Lower leg skin (tissue), 4 donors: ENCODE measurements at regions not wholly inside any gene's neighbourhood (a gene's known extent, or its start where the extent isn't known, plus 50 kb on each side); places are given as distances from the start of the nearest gene placed in this dataset.

Experiments used
- DNase-seq, 2 donors: peaks; one replicate each; pipeline ENCODE4 v3.0.0-alpha.2; 2019; ENCODE audit warnings: low spot score in 2 of 2
- H3K4me3 ChIP-seq: fragments of 200-600 bp; sonication (generic); 2 replicates; pipeline ENCODE4 v1.5.1; 2017; ENCODE audit warnings: mild to moderate bottlenecking, low read depth; ENCODE audit not compliant: poor library complexity, severe bottlenecking
- POLR2A ChIP-seq, 2 donors: fragments of 450-650 bp; IDR thresholded peaks; one replicate each; pipeline ENCODE4 v1.6.1; 2016 to 2017; ENCODE audit warnings: antibody characterized with exemption in 2 of 2, mild to moderate bottlenecking in 1 of 2, moderate library complexity in 1 of 2
- WGBS, 2 donors: methylation state at CpG; one replicate each; pipeline ENCODE4 v1.1.5; 2018; 5-methylcytosine and 5-hydroxymethylcytosine counted together
- intact Hi-C: fragments of 100-400 bp; cut with DNase I; formaldehyde crosslinking; loops from one replicate; pipeline ENCODE4 v1.15.0; 2023; ENCODE audit warnings: low total_unique reads
- TF ChIP-seq, protein P1 (sequence below), 3 donors: fragments of 450-650 bp; IDR thresholded peaks; one replicate each; pipeline ENCODE4 v1.5.1; 2016; ENCODE audit warnings: antibody characterized with exemption in 3 of 3, mild to moderate bottlenecking in 3 of 3, moderate library complexity in 2 of 3

DNA sequence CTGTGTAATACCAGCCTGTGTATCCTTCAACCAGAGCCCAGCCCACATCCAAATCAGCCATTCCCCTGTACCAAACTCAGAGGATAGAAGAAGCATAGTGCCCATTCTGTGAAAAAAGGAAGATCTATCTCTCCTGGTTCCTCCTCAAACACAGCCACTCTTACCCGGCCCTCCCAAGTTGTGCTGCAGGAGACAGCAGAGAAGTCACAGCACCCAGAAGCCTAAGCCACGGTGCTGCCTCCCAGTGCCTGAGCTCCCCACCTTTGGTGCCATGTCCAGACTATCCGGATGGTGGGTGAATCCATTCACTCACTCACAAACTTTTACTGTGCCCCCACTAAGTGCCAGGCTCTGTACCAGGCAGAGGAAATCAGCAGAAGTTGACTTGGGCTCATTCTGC lies 166.0 kb upstream of the ZMIZ1 start:
- H3K4me3 ChIP-seq, result no peak overlapping the region
- peak in 1 of 2 donors; percentile 64 for DNase-seq
- WGBS, 2 donors, result 87 to 88% methylated on average over 3 of the region's 3 CpGs
- intact Hi-C loops, result no loop called here
- TF ChIP-seq POLR2A (IDR thresholded peaks at IDR 0.05), result no peak

DNA sequence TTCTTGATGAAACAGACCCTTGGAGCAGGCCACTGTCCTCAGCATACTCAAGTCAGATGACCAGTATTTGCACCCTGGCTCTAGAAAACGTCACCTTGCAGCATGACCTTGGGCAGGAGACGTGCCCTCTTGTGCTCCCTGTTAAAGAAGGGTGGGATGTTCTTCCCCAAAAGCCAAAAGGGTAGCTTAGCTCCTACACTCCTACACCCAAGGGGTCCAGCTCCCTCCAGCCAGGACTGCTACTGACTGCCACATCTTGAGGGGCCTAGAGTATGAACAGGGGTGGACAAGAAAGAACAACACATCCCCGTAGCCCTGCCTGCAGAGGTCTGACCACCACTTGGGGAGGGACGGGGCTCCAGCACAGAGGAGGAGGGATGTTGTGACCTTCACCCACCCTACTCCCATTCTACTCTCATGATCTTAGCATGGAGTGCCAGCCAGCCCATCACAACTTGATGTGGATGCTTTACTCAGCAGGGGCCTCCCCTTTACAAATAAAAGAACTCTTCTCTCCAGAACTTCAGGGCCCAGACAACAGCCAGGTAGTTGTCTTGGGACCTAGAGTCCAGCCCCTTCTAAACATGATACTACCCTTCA lies 165.3 kb upstream of the ZMIZ1 start:
- WGBS, 2 donors, result 72 to 97% methylated on average over 4 of the region's 4 CpGs
- intact Hi-C loops, result no loop called here
- peak; percentile 6 to 62 for DNase-seq

GRCh38 chr10:78904196-78904595 lies 164.6 kb upstream of the ZMIZ1 start:
- WGBS, 2 donors, result 97 to 98% methylated on average over 5 of the region's 5 CpGs
- intact Hi-C loops, result no loop called here
- H3K4me3 ChIP-seq, result no peak overlapping the region
- no peak for TF ChIP-seq POLR2A (IDR thresholded peaks at IDR 0.05)
- TF ChIP-seq, protein P1, sequence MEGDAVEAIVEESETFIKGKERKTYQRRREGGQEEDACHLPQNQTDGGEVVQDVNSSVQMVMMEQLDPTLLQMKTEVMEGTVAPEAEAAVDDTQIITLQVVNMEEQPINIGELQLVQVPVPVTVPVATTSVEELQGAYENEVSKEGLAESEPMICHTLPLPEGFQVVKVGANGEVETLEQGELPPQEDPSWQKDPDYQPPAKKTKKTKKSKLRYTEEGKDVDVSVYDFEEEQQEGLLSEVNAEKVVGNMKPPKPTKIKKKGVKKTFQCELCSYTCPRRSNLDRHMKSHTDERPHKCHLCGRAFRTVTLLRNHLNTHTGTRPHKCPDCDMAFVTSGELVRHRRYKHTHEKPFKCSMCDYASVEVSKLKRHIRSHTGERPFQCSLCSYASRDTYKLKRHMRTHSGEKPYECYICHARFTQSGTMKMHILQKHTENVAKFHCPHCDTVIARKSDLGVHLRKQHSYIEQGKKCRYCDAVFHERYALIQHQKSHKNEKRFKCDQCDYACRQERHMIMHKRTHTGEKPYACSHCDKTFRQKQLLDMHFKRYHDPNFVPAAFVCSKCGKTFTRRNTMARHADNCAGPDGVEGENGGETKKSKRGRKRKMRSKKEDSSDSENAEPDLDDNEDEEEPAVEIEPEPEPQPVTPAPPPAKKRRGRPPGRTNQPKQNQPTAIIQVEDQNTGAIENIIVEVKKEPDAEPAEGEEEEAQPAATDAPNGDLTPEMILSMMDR (IDR thresholded peaks at IDR 0.05), result no peak
- peak; percentile 9 to 53 for DNase-seq

More for the DNA sequence above, 165.3 kb upstream of the ZMIZ1 start:
- no peak for TF ChIP-seq POLR2A (IDR thresholded peaks at IDR 0.05)
- TF ChIP-seq, protein P1 (IDR thresholded peaks at IDR 0.05), result no peak
- H3K4me3 ChIP-seq, result no peak overlapping the region

DNA sequence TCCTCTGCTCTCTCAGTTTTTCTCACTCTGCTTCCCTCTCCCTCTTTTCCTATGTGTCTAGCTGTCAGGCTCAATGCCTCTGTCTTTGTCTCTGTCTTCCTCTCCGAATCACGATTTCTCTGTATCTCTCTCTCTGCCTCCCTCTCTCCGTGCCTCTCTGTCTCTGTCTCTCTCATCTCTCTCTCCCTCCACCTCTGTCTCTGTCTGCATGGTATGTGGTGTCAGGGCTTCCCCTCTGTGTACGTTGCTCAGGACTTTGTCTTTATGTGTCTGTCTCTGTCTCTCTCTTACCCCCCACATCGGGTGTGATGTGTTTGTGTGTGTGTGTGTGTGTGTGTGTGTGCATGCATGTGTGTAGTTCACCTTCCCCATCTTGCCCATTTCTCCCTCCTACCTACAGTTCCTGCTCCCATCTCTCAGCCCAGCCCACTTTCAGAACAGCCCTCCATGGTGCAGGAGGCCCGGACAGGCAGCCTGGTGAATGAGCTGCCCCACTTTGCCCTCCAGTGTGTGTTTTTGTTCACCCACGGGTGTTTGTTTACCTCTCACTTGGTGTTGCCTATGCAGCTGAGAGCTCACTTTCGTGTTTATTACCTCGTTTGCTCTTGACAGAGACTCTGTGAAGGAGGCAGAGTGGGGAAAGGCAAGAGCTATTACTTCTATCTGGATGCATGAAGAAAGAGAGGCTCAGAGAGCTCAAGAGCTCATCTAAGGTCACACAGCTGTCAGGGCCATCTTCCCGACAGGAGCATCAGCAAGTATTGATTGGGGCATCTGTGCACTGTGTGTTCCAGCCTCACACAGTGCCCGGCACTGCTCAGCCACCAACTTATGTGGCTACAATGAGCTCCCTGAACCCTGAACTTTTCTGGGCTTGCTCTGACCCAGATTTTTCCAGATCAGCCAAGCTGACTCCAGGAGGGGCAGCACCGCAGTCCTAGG lies 163.5 kb upstream of the ZMIZ1 start:
- TF ChIP-seq POLR2A (IDR thresholded peaks at IDR 0.05), result no peak
- DNase-seq, result peak in 1 of 2 donors; percentile 12

DNA sequence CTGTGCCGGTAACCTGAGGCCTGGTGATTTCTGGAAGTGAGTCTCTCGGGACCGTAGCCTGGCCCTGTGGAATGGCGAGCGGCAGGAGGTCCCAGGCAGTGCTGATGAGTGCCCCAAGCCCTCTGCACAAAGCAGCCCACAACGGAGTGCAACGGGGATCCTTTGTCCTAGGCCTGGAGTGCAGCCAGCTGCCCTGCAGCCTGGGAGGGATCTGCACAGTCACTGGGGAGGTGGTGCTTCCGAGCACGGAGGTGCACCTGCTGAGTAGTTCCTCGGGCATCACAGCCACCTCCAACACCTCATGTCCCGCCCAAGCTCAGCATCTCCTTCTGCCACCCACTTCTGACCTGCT lies 162.8 kb upstream of the ZMIZ1 start:
- intact Hi-C loops, result no loop called here
- H3K4me3 ChIP-seq, result no peak overlapping the region
- WGBS, 2 donors, result 72 to 73% methylated on average over 11 of the region's 11 CpGs
- DNase-seq, result peak in 1 of 2 donors; percentile 72
- TF ChIP-seq, protein P1 (IDR thresholded peaks at IDR 0.05), result no peak
- no peak for TF ChIP-seq POLR2A (IDR thresholded peaks at IDR 0.05)

More for the DNA sequence above, 163.5 kb upstream of the ZMIZ1 start:
- 86 to 88% methylated on average over 12 of the region's 12 CpGs for WGBS, 2 donors
- intact Hi-C loops, result no loop called here
- no peak overlapping the region for H3K4me3 ChIP-seq

GRCh38 chr10:78906734-78907390 lies 161.9 kb upstream of the ZMIZ1 start:
- intact Hi-C loops, result no loop called here
- no peak overlapping the region for H3K4me3 ChIP-seq
- 82 to 85% methylated on average over 3 of the region's 3 CpGs for WGBS, 2 donors

More at GRCh38 chr10:78906734-78907390, 161.9 kb upstream of the ZMIZ1 start:
- TF ChIP-seq, protein P1 (IDR thresholded peaks at IDR 0.05), result no peak
- TF ChIP-seq POLR2A (IDR thresholded peaks at IDR 0.05), result no peak
- DNase-seq, result peak in 1 of 2 donors; percentile 54
